Esophagus muscularis mucosa (tissue), 3 donors: ENCODE measurements at regions not wholly inside any gene's neighbourhood (a gene's known extent, or its start where the extent isn't known, plus 50 kb on each side); places are given as distances from the start of the nearest gene placed in this dataset.

Experiments used
- EP300 ChIP-seq: sonication (generic); formaldehyde crosslinking; IDR thresholded peaks from one replicate; pipeline ENCODE4 v1.6.1; 2017; ENCODE audit warnings: antibody characterized with exemption
- TF ChIP-seq, protein P1 (sequence below), 3 experiments: fragments of 200-600 bp in 2 of 3; fragments of 450-650 bp in 1 of 3; sonication (generic) in 2 of 3; IDR thresholded peaks; one replicate each; pipeline ENCODE4 v1.5.1; 2017 to 2019; ENCODE audit warnings: antibody characterized with exemption in 3 of 3, mild to moderate bottlenecking in 2 of 3, moderate library complexity in 1 of 3

GRCh38 chr2:48116497-48116896, 198.0 kb upstream of the FOXN2 start:
- TF ChIP-seq, protein P1, sequence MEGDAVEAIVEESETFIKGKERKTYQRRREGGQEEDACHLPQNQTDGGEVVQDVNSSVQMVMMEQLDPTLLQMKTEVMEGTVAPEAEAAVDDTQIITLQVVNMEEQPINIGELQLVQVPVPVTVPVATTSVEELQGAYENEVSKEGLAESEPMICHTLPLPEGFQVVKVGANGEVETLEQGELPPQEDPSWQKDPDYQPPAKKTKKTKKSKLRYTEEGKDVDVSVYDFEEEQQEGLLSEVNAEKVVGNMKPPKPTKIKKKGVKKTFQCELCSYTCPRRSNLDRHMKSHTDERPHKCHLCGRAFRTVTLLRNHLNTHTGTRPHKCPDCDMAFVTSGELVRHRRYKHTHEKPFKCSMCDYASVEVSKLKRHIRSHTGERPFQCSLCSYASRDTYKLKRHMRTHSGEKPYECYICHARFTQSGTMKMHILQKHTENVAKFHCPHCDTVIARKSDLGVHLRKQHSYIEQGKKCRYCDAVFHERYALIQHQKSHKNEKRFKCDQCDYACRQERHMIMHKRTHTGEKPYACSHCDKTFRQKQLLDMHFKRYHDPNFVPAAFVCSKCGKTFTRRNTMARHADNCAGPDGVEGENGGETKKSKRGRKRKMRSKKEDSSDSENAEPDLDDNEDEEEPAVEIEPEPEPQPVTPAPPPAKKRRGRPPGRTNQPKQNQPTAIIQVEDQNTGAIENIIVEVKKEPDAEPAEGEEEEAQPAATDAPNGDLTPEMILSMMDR (IDR thresholded peaks at IDR 0.05) = no peak
- no peak for TF ChIP-seq EP300
